Daoy (cell line): ENCODE measurements at regions not wholly inside any gene's neighbourhood (a gene's known extent, or its start where the extent isn't known, plus 50 kb on each side); places are given as distances from the start of the nearest gene placed in this dataset.

Experiments
- DNase-seq: peaks from one replicate; pipeline ENCODE4 v3.0.0-alpha.2; 2015; ENCODE audit warnings: low read depth

- DNase-seq: no peak
Observed at GRCh38 chr14:86626530-86626929, 1096.6 kb downstream of the FLRT2 start.

- no peak for DNase-seq
Observed at GRCh38 chr14:86625637-86626036, 1095.7 kb downstream of the FLRT2 start.

GRCh38 chr14:86619726-86620125 is 1089.8 kb downstream of the FLRT2 start:
- DNase-seq: no peak

GRCh38 chr14:86613786-86614185 is 1083.8 kb downstream of the FLRT2 start:
- DNase-seq: no peak

- no peak for DNase-seq
Observed at GRCh38 chr14:86613126-86613525, 1083.2 kb downstream of the FLRT2 start.

GRCh38 chr14:86604561-86604960 is 1074.6 kb downstream of the FLRT2 start:
- peak; percentile 5 for DNase-seq

- no peak for DNase-seq
Observed at GRCh38 chr14:86602263-86602662, 1072.3 kb downstream of the FLRT2 start.

- DNase-seq: no peak
Observed at GRCh38 chr14:86601813-86602212, 1071.9 kb downstream of the FLRT2 start.

GRCh38 chr14:86597279-86597678 is 1067.3 kb downstream of the FLRT2 start:
- no peak for DNase-seq

GRCh38 chr14:86596024-86596423 is 1066.1 kb downstream of the FLRT2 start:
- no peak for DNase-seq

GRCh38 chr14:86575141-86575540 is 1045.2 kb downstream of the FLRT2 start:
- no peak for DNase-seq

GRCh38 chr14:86574778-86575129 is 1044.8 kb downstream of the FLRT2 start:
- no peak for DNase-seq

GRCh38 chr14:86574051-86574777 is 1044.3 kb downstream of the FLRT2 start:
- DNase-seq: peak; percentile 58

- DNase-seq: no peak
Observed at GRCh38 chr14:86570371-86570770, 1040.4 kb downstream of the FLRT2 start.

- no peak for DNase-seq
Observed at GRCh38 chr14:86543521-86543920, 1013.6 kb downstream of the FLRT2 start.

GRCh38 chr14:86541972-86542371 is 1012.0 kb downstream of the FLRT2 start:
- DNase-seq: no peak

GRCh38 chr14:86540636-86541247 is 1010.8 kb downstream of the FLRT2 start:
- no peak for DNase-seq

GRCh38 chr14:86539361-86540070 is 1009.6 kb downstream of the FLRT2 start:
- DNase-seq: no peak

- DNase-seq: no peak
Observed at GRCh38 chr14:86533834-86534233, 1003.9 kb downstream of the FLRT2 start.

GRCh38 chr14:86532219-86532618 is 1002.3 kb downstream of the FLRT2 start:
- DNase-seq: peak; percentile 46

- no peak for DNase-seq
Observed at GRCh38 chr14:86530457-86530856, 1000.5 kb downstream of the FLRT2 start.

GRCh38 chr14:86527312-86527711 is 997.4 kb downstream of the FLRT2 start:
- DNase-seq: no peak

GRCh38 chr14:86525673-86526072 is 995.7 kb downstream of the FLRT2 start:
- no peak for DNase-seq
